Activated CD8-positive, alpha-beta memory T cell treated with anti-CD3 and anti-CD28 coated beads, Interleukin-2, amount 50 U/mL, for 4 hours (primary cell): ENCODE measurements at regions not wholly inside any gene's neighbourhood (a gene's known extent, or its start where the extent isn't known, plus 50 kb on each side); places are given as distances from the start of the nearest gene placed in this dataset.

Experiments
- DNase-seq: peaks from one replicate; pipeline ENCODE4 v3.0.0-alpha.2; 2020

- no peak for DNase-seq
These were observed 57.0 kb upstream of the TARBP1 start for GRCh38 chr1:234535763-234536515.

GRCh38 chr1:234535218-234535617, 56.2 kb upstream of the TARBP1 start:
- DNase-seq: no peak

GRCh38 chr1:234533975-234534876, 55.2 kb upstream of the TARBP1 start:
- DNase-seq: no peak

- DNase-seq: no peak
These were observed 54.3 kb upstream of the TARBP1 start for GRCh38 chr1:234533034-234533891.

- DNase-seq: no peak
These were observed 53.5 kb upstream of the TARBP1 start for GRCh38 chr1:234532503-234532922.

- no peak for DNase-seq
These were observed 52.2 kb upstream of the TARBP1 start for GRCh38 chr1:234531151-234531635.

- DNase-seq: no peak
These were observed 51.7 kb upstream of the TARBP1 start for GRCh38 chr1:234530672-234531071.

GRCh38 chr1:234529950-234530237, 50.9 kb upstream of the TARBP1 start:
- DNase-seq: no peak

GRCh38 chr1:234529095-234529949, 50.3 kb upstream of the TARBP1 start:
- DNase-seq: no peak
